ENCODE measurements at regions not wholly inside any gene's neighbourhood (a gene's known extent, or its start where the extent isn't known, plus 50 kb on each side); places are given as distances from the start of the nearest gene placed in this dataset.
"Not testable (repeated sequence)": the region's sequence is repeated elsewhere in the genome, so short reads cannot be mapped to it uniquely, and the experiment has no call there.

DNA sequence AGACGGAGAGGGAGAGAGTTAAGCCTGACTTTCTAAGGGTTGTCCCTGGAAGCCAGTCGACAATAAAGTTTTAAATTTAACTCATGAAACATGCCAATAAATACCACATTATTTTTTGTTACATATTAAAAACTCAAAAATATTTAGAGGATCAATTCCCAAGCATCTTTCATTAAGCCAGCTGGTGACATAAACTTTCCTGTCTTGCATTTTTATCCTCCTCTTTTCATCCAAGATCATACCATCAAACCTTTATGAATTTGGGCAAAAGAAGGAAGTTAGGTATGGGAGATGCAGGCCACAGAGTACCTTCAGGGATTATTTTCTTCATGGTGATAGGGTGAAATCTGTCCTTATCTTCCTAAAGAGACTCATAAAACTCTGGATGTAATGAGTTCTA is 178.3 kb upstream of the FBXL17 start:
- no peak for TF ChIP-seq JUND (IDR thresholded peaks at IDR 0.05; ENCODE audit: low read depth)
- DNase-seq (ENCODE audit: low read depth in 1 of 2, low spot score in 1 of 2) = no peak
- in situ Hi-C loops (cut with HindIII; ENCODE audit: low pct_unique_long_range_greater_than_20kb, low sequenced_read_pairs) = no loop called here

DNA sequence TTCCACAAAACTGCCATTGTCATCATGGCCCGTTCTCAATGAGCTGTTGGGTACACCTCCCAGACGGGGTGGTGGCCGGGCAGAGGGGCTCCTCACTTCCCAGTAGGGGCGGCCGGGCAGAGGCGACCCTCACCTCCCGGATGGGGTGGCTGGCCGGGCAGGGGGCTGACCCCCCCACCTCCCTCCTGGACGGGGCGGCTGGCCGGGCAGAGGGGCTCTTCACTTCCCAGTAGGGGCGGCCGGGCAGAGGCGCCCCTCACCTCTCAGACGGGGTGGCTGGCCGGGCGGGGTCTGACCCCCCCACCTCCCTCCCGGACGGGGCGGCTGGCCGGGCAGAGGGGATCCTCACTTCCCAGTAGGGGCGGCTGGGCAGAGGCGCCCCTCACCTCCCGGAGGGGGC is 176.9 kb upstream of the FBXL17 start:
- in situ Hi-C loops (cut with HindIII; ENCODE audit: low pct_unique_long_range_greater_than_20kb, low sequenced_read_pairs); DNase-seq (ENCODE audit: low read depth in 1 of 2, low spot score in 1 of 2): not testable (repeated sequence)

DNA sequence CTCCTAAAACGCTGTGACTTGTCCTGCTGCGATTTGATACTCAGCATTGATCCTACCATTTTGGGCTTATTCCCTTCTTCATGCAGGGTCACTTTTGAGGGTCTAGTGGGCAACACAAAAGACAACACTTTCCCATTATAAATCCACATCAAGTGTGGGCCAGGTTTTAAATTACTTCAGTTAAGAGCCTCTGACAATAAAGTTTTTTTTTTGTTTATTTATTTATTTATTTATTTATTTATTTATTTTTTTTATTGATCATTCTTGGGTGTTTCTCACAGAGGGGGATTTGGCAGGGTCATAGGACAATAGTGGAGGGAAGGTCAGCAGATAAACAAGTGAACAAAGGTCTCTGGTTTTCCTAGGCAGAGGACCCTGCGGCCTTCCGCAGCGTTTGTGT is 176.2 kb upstream of the FBXL17 start:
- DNase-seq (ENCODE audit: low read depth in 1 of 2, low spot score in 1 of 2); in situ Hi-C loops (cut with HindIII; ENCODE audit: low pct_unique_long_range_greater_than_20kb, low sequenced_read_pairs): not testable (repeated sequence)

DNA sequence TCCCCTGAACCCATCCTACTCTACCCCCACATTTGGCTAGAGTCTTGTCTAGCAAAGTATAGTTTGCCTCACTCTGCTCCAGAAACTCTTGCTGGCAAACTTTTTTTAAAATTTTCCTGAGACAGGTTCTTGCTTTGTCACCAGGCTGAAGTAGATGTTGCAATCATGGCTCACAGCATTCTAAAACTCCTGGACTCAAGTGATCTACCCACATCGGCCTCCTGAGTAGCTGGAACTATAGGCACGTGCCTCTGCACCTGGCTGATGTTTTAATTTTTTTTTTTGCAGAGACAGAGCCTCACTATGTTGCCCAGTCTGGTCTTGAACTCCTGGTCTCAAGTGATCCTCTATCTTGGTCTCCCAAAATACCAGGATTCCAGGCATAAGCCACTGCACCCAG is 175.8 kb upstream of the FBXL17 start:
- no peak for DNase-seq (ENCODE audit: low read depth in 1 of 2, low spot score in 1 of 2)
- in situ Hi-C loops (cut with HindIII; ENCODE audit: low pct_unique_long_range_greater_than_20kb, low sequenced_read_pairs) = no loop called here
- TF ChIP-seq JUND (IDR thresholded peaks at IDR 0.05; ENCODE audit: low read depth) = no peak

DNA sequence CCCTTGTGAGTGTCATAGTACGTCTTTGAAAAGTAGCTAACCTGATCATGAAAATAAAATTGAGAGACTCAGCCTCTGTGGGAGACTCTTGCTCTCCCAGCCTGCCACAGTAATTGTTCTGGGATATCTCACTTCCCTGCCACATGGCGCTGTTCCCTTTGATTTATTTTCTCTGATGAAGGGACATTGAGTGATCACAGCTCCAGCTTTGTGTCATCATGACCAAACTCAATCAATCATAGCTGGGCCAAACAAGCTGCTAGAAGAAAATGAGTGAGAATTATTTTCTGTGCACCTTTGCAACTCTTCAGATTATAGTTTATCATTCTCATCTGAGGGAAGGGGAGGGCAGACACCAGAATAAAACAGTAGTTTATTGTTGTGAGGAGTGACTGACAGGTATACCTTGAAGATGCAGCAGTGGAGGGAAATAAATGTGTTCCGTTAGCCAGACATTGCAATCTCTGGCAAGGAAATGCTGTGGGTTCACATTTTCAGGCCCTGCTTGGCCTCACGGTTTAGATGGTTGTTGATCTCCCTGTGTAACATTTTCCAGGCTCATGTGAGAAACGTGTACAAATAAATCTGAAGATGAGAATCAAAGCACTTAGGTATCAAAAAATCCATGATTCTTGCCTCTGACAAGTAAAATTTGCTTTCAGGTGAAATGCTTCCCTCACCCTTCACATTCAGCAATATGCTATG is 174.7 kb upstream of the FBXL17 start:
- DNase-seq (ENCODE audit: low read depth in 1 of 2, low spot score in 1 of 2) = no peak
- in situ Hi-C loops (cut with HindIII; ENCODE audit: low pct_unique_long_range_greater_than_20kb, low sequenced_read_pairs) = no loop called here

DNA sequence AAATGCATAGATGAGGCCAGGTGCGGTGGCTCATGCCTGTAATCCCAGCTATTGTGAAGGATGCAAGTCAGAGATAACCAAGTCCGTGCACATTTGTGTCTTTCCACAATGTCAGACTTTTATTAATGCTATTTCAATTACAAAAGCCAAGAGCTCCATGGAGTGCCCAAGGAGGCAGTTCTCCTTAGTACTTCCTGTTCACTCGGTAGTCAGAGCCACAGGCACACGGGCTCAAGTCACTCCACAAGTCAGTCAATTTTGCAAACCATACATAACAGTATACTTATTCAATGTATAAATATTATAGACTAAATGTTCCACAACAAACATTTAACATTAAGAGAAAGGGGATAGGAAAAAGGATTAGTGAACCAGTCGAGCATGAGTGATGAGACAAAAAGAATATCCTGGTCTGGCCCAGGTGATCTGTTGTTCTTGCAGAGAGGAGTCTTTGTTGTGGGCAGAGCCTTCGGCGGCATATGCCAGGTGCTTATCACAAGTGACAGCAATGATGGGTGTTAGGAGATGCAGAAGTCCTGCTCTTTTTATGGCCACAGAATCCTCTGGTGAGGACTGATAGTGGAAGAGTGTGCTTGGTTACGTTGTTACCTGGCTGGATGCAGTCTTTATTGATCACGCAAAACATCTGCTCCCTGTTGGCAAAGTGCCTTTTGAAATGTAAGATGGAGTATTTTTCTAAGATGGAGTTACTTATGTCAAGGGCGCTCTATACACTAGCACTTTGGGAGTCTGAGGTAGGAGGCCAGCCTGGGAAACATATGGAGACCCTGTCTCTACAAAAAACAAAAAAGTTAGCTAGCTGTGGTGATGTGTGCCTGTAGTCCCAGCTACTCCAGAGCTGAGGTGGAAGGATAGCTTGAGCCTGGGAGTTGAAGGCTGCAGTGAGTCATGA is 167.0 kb upstream of the FBXL17 start:
- TF ChIP-seq JUND (IDR thresholded peaks at IDR 0.05; ENCODE audit: low read depth) = no peak
- no peak for DNase-seq (ENCODE audit: low read depth in 1 of 2, low spot score in 1 of 2)
- in situ Hi-C loops (cut with HindIII; ENCODE audit: low pct_unique_long_range_greater_than_20kb, low sequenced_read_pairs) = no loop called here

More for the DNA sequence above, 174.7 kb upstream of the FBXL17 start:
- no peak for TF ChIP-seq JUND (IDR thresholded peaks at IDR 0.05; ENCODE audit: low read depth)

DNA sequence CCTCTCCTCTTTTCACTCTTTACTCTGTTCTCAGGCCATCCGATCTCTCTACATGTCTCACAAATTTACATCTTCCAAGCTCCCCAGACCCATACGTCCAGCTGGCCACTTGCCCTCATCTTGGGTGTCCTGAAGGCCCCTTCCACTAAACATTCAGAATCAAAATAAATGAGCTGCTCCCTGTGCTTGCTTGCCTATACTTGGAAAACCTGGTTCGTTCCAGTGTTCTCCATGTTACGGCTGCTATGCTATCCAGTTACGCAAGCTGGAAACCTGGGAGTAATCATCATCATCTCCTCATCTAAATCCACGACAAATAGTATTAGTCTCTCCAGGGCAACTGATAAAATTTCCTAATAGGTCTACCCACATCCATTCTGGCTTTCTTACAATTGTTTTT is 165.0 kb upstream of the FBXL17 start:
- no peak for TF ChIP-seq JUND (IDR thresholded peaks at IDR 0.05; ENCODE audit: low read depth)
- in situ Hi-C loops (cut with HindIII; ENCODE audit: low pct_unique_long_range_greater_than_20kb, low sequenced_read_pairs) = no loop called here
- DNase-seq (ENCODE audit: low read depth in 1 of 2, low spot score in 1 of 2) = no peak

DNA sequence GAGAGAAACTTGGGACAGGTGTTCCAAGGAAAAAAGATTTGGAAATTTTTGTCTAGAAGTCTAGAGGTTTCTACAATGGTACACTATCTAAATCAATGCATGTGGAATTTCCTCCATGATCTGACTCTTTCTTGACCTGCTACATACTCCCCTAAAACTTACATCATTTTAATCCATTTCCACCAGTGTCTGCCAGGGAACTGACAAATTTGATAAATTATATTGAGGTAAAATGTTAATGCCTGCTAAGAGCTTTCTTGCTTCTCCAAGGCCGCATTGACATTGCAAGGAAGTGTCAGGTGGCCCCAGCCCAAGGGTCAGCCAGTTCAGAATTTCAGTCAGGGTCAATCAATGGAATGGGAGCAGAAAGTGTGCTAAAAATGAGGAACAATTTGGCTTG is 163.4 kb upstream of the FBXL17 start:
- no peak for TF ChIP-seq JUND (IDR thresholded peaks at IDR 0.05; ENCODE audit: low read depth)
- DNase-seq (ENCODE audit: low read depth in 1 of 2, low spot score in 1 of 2) = no peak
- in situ Hi-C loops (cut with HindIII; ENCODE audit: low pct_unique_long_range_greater_than_20kb, low sequenced_read_pairs) = no loop called here

DNA sequence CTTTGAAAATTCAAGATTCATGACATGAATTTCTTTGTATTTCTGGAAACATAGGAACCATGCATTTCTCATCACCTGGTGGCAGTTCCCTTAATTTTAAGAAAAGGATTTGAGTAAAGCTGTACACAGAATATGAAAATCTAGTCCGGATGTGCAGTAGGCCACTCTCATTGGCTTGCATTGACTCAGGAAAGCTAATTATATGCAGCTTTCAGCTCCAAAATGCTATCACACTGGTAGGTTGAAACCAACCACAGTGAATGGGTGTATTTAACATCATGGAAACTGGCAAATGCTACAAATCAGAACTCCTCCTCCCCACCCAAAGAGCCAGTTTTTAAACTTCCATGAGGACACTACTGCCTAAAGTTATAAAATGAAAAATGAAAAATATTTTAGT is 161.6 kb upstream of the FBXL17 start:
- no peak for DNase-seq (ENCODE audit: low read depth in 1 of 2, low spot score in 1 of 2)
- TF ChIP-seq JUND (IDR thresholded peaks at IDR 0.05; ENCODE audit: low read depth) = no peak
- in situ Hi-C loops (cut with HindIII; ENCODE audit: low pct_unique_long_range_greater_than_20kb, low sequenced_read_pairs) = no loop called here

DNA sequence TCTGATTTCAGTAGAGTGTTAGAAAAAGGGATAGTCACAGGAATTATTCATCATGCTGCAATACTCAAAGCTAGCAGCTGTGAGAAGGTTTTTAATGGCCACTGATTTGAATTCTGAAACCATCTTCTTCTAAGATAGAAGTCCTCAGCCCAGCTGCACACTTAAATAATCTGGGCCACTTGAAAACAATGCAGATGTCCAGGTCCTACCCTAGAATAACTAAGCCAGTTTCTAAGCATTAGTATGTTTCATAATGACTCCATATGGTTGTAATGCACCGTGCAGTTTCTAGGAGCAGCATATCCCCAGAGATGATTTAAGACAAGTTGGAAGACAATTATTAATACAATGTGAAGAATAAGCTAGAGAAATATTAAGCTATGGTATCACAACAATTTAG is 159.9 kb upstream of the FBXL17 start:
- in situ Hi-C loops (cut with HindIII; ENCODE audit: low pct_unique_long_range_greater_than_20kb, low sequenced_read_pairs) = no loop called here
- no peak for DNase-seq (ENCODE audit: low read depth in 1 of 2, low spot score in 1 of 2)
- no peak for TF ChIP-seq JUND (IDR thresholded peaks at IDR 0.05; ENCODE audit: low read depth)

DNA sequence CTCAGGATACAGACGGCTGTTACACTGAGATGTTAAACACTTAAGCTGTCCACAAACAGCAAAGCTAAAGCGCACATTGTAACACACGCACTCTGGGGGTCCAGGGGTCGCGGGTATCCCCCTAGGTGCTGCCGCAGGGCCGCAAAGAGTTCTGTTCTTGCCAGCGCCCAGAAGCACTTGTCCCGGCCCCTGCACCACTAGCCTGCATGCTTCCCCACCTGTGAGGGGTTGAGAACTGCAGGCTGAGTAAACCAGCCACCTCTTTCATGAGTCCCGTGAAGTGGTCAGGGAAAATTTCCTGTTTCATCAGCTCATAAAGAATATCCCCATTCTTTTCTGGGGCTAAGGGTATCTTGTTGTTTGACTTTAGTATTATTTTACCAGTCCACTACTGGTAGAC is 154.4 kb upstream of the FBXL17 start:
- no peak for TF ChIP-seq JUND (IDR thresholded peaks at IDR 0.05; ENCODE audit: low read depth)
- DNase-seq (ENCODE audit: low read depth in 1 of 2, low spot score in 1 of 2) = no peak
- in situ Hi-C loops (cut with HindIII; ENCODE audit: low pct_unique_long_range_greater_than_20kb, low sequenced_read_pairs) = no loop called here

DNA sequence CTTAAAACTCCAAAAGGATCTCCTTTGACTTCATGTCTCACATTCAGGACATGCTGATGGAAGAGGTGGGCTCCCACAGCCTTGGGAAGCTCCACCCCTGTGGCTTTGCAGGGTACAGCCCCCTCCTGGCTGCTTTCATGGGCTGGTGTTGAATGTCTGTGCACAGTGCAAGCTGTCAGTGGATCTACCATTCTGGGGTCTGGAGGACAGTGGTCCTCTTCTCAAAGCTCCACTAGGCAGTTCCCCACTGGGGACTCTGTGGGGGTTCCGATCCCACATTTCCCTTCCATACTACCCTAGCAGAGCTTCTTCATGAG is 150.2 kb upstream of the FBXL17 start:
- DNase-seq (ENCODE audit: low read depth in 1 of 2, low spot score in 1 of 2); in situ Hi-C loops (cut with HindIII; ENCODE audit: low pct_unique_long_range_greater_than_20kb, low sequenced_read_pairs): not testable (repeated sequence)

DNA sequence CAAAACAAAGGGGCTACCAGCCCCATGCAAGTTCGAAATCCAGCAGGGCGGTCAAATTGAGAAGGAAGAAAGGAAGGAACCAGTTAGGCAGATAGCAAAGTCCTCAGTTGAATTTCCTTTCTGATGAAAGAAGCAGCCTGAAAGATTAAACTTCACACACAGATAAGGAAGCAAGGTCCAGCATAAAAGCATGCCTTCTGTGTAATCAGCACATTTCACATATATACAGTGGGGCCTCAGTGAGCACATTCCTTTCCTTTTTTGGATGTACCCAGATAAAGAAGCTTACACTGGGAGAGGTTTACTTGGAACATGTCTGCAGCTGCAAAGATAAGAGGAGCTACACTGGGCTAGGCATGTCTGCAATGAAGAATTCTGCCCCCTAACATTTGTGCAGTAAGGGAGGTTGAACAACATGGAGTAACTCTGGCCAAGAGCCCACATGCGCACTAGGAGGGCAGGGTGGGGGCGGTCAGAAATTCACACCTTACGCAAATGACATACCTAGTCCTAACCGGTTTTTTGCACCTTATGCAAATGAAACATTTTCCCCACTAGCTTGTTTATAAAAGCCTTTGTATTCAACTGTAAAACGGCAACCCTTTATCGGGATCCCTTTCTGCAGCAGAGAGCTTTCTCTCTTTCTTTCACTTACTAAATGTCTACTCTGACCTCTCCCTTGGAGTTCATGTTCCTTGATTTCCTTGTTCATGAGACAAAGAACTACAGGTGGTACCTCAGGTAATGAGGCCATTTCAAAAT is 149.7 kb upstream of the FBXL17 start:
- peak in 1 of 2 experiments; percentile 11 for DNase-seq (ENCODE audit: low read depth in 1 of 2, low spot score in 1 of 2)
- in situ Hi-C loops (cut with HindIII; ENCODE audit: low pct_unique_long_range_greater_than_20kb, low sequenced_read_pairs) = no loop called here
- TF ChIP-seq JUND (IDR thresholded peaks at IDR 0.05; ENCODE audit: low read depth) = no peak
